Muscle of arm (tissue), 1 donor: ENCODE measurements at regions not wholly inside any gene's neighbourhood (a gene's known extent, or its start where the extent isn't known, plus 50 kb on each side); places are given as distances from the start of the nearest gene placed in this dataset.
"Not testable (repeated sequence)": the region's sequence is repeated elsewhere in the genome, so short reads cannot be mapped to it uniquely, and the experiment has no call there.

Experiments used
- DNase-seq: peaks from one replicate; pipeline ENCODE4 v3.0.0-alpha.2; 2013

- no peak for DNase-seq
Observed at GRCh38 chr12:115319446-115320040, 635.6 kb upstream of the TBX3 start.

GRCh38 chr12:115313929-115314328, 630.0 kb upstream of the TBX3 start:
- DNase-seq = no peak

- no peak for DNase-seq
Observed at GRCh38 chr12:115312901-115313300, 628.9 kb upstream of the TBX3 start.

GRCh38 chr12:115311875-115312274, 627.9 kb upstream of the TBX3 start:
- DNase-seq = no peak

- DNase-seq = no peak
Observed at GRCh38 chr12:115308918-115309317, 624.9 kb upstream of the TBX3 start.

GRCh38 chr12:115306380-115306779, 622.4 kb upstream of the TBX3 start:
- no peak for DNase-seq

GRCh38 chr12:115305867-115306266, 621.9 kb upstream of the TBX3 start:
- DNase-seq = no peak

GRCh38 chr12:115305275-115305674, 621.3 kb upstream of the TBX3 start:
- DNase-seq = no peak

- no peak for DNase-seq
Observed at GRCh38 chr12:115303723-115304309, 619.8 kb upstream of the TBX3 start.

GRCh38 chr12:115297445-115297844, 613.5 kb upstream of the TBX3 start:
- no peak for DNase-seq

- DNase-seq = no peak
Observed at GRCh38 chr12:115296613-115297198, 612.7 kb upstream of the TBX3 start.

- DNase-seq = no peak
Observed at GRCh38 chr12:115295886-115296285, 611.9 kb upstream of the TBX3 start.

GRCh38 chr12:115294453-115295133, 610.6 kb upstream of the TBX3 start:
- no peak for DNase-seq

- DNase-seq = not testable (repeated sequence)
Observed at GRCh38 chr12:115285429-115285828, 601.5 kb upstream of the TBX3 start.

- DNase-seq = no peak
Observed at GRCh38 chr12:115273456-115273855, 589.5 kb upstream of the TBX3 start.

GRCh38 chr12:115268451-115268850, 584.5 kb upstream of the TBX3 start:
- DNase-seq = no peak

GRCh38 chr12:115267891-115268290, 583.9 kb upstream of the TBX3 start:
- no peak for DNase-seq

- no peak for DNase-seq
Observed at GRCh38 chr12:115267464-115267863, 583.5 kb upstream of the TBX3 start.

- DNase-seq = no peak
Observed at GRCh38 chr12:115264605-115265004, 580.6 kb upstream of the TBX3 start.

GRCh38 chr12:115261691-115262398, 577.9 kb upstream of the TBX3 start:
- DNase-seq = no peak

GRCh38 chr12:115260762-115261675, 577.0 kb upstream of the TBX3 start:
- DNase-seq = no peak
